Fibroblast of pulmonary artery (primary cell): ENCODE measurements at regions not wholly inside any gene's neighbourhood (a gene's known extent, or its start where the extent isn't known, plus 50 kb on each side); places are given as distances from the start of the nearest gene placed in this dataset.
"Not testable (repeated sequence)": the region's sequence is repeated elsewhere in the genome, so short reads cannot be mapped to it uniquely, and the experiment has no call there.

Source experiments
- DNase-seq: peaks from one replicate; pipeline ENCODE4 v3.0.0-alpha.2; 2010; ENCODE audit warnings: low read depth
- H3K4me3 ChIP-seq: replicated peaks from 2 replicates; pipeline ENCODE4 v1.5.1; 2011; ENCODE audit warnings: low read depth, mild to moderate bottlenecking, control low read depth, low read length, moderate library complexity
- CTCF ChIP-seq: IDR thresholded peaks from 2 replicates; pipeline ENCODE4 v1.5.1; 2011; ENCODE audit warnings: mild to moderate bottlenecking, control low read depth, low read length, inconsistent platforms; ENCODE audit errors: missing control alignments

DNA sequence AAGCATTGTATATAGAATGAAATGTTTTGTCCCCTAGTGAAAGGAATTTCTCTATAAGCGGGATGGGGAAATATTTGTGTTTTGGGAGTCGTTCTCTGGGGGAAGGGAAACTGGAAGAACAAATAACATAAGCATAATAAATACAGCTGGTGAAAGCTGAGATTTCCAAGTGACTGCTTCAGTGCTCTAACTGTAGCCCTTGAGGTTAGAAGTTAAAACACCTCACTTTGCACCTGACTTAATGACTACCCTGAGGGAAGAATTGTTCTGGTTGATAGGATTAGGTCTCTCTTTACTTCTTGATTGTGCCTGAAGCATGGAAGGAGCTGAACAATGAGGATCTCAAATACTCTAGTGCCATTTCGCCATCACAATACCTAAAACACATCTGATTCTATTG lies 307.4 kb downstream of the MAN2A1 start:
- no peak for DNase-seq
- no peak overlapping the region for H3K4me3 ChIP-seq
- TF ChIP-seq CTCF, result no peak

- no peak for DNase-seq
- H3K4me3 ChIP-seq, result no peak overlapping the region
- no peak for TF ChIP-seq CTCF
These were observed 308.5 kb downstream of the MAN2A1 start for GRCh38 chr5:109998208-109998607.

DNA sequence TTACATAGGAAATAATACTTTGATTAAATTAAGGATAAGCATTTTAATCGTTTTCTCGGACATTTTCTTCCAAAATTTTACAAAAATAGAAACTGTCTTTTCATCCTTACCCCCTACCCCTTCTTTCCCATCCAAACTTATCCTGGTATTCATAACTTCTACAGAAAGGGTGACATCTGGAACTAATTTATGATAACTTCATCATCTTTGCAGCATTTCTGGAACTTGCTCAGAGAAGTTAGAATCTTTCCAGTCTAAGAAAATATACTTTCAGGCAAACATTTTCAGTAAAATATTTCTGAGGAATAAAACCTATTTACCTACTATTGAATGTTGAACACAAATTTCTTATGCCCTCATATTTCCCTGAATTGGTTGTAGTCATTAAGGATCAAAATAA lies 309.0 kb downstream of the MAN2A1 start:
- no peak overlapping the region for H3K4me3 ChIP-seq
- no peak for TF ChIP-seq CTCF
- no peak for DNase-seq

DNA sequence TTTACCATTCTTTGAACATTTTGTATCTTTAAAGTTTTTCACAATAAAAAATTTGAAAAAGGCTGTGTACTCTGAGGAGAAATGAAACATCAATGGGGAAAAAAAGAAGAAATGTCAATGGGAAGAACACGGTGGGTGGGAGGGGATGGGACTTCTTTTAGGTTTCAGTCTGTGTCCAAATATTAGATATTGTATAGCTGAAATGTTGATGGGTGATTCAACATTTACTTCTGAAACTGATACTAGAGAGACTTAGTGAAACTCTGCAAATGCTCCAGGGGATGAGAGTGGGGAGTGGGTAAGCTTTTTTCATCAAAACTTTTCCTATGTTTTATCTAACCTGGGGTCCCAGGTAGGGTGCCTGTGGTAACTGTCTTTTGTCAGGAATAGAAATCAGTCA lies 311.9 kb downstream of the MAN2A1 start:
- no peak for TF ChIP-seq CTCF
- H3K4me3 ChIP-seq, result no peak overlapping the region
- no peak for DNase-seq

DNA sequence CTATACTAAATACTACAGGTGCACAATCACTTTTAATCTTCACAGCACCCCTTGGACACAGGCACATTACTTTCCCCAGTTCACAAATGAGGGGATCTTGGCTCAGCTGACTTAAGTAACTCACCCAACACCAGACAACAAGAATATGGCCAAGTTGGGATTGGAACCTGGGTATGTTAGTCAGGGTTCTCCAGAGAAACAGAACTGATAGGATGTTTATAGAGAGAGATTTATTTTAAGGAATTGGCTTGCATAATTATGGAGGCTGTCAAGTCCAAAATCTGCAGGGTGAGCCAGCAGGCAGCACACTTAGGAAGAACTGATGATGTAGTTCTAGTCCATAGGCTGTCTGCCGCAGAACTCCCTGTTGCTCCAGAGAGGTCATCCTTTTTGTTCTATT lies 312.9 kb downstream of the MAN2A1 start:
- H3K4me3 ChIP-seq, result no peak overlapping the region
- no peak for TF ChIP-seq CTCF
- DNase-seq, result no peak

DNA sequence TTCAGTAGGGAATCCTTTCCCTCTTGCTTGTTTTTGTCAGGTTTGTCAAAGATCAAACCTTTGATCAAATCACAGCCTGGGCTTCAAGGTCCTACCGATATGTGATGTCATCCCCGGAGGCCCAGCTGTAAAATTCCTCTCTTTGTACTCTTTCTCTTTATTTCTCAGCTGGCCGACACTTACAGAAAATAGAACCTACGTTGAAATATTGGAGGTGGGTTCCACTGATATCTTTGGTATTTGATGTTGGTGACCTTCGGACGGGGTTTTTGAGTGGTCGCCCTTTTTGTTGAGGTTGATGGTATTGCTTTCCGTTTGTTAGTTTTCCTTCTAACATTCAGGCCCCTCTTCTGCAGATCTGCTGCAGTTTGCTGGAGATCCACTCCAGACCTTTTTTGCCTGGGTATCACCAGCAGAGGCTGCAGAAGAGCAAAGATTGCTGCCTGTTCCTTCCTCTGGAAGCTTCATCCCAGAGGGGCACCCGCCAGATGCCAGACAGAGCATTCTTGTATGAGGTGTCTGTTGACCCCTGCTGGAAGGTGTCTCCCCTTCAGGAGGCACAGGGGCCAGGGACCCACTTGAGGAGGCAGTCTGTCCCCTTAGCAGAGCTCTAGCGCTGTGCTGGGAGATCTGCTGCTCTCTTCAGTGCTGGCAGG lies 316.3 kb downstream of the MAN2A1 start:
- H3K4me3 ChIP-seq, DNase-seq: not testable (repeated sequence)

DNA sequence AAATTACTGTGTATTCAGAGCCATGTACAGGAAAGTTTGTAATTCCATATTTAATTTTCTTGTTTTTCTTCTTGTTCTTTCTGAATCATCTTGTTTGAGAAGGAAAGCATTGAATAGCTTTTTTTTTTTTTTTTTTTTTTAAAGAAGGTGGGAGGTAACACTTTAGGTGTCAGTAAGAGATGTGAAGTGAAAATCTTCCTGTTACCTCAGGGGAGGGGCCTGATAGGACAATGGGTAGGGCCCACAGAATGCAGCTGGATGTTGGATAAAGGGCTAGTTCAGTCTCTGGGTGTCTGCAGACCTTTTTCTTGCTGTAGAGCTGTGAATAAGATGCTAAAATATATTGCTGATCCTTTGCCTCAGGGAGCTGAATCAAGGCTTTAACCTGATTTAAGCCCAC lies 317.4 kb downstream of the MAN2A1 start:
- no peak overlapping the region for H3K4me3 ChIP-seq
- TF ChIP-seq CTCF, result no peak
- DNase-seq, result no peak
